ENCODE measurements at regions not wholly inside any gene's neighbourhood (a gene's known extent, or its start where the extent isn't known, plus 50 kb on each side); places are given as distances from the start of the nearest gene placed in this dataset.
"Not testable (repeated sequence)": the region's sequence is repeated elsewhere in the genome, so short reads cannot be mapped to it uniquely, and the experiment has no call there.

DNA sequence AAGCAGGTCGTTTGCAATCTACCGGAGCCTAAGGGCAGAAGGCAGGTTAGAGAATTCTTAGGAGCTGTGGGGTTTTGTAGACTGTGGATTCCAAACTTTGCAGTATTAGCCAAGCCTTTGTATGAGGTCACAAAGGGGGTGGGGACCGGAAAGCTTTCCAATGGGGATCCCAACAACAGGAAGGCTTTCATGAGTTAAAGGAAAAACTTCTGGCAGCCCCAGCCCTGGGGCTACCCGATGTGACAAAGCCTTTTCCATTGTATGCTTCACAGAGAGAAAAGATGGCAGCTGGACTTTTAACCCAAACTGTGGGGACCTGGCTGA, 199.2 kb upstream of the PZP start:
- not testable (repeated sequence) for DNase-seq

GRCh38 chr12:9406564-9407424, 198.6 kb upstream of the PZP start:
- DNase-seq = no peak

DNA sequence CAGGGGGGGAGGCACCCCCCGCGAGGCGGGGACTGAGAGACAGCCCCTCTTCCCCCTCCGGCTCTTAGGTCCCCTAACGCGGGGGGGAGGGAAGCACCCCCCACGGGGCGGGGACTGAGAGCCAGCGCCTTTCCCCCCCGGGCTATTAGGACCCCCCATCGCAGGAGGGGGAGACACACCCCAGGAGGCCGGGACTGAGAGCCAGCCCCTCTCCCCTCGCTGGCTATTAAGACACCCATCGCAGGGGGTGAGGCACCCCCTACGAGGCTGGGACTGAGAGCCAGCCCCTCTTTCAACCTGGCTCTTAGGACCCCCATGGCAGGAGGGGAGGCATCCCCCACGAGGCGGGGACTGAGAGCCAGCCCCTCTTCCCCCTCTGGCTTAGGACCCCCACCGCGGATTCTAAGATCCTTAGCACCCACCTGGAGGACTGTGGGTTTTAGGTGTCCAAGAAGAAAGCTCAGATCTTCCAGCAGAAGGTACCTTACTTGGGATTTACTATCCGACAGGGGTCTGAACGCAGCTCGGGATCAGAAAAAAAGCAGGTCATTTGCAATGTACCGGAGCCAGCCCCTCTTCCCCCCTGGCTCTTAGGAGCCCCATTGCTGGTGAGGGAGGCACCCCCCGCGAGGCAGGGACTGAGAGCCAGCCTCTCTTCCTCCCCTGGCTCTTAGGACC, 197.8 kb upstream of the PZP start:
- DNase-seq = no peak

DNA sequence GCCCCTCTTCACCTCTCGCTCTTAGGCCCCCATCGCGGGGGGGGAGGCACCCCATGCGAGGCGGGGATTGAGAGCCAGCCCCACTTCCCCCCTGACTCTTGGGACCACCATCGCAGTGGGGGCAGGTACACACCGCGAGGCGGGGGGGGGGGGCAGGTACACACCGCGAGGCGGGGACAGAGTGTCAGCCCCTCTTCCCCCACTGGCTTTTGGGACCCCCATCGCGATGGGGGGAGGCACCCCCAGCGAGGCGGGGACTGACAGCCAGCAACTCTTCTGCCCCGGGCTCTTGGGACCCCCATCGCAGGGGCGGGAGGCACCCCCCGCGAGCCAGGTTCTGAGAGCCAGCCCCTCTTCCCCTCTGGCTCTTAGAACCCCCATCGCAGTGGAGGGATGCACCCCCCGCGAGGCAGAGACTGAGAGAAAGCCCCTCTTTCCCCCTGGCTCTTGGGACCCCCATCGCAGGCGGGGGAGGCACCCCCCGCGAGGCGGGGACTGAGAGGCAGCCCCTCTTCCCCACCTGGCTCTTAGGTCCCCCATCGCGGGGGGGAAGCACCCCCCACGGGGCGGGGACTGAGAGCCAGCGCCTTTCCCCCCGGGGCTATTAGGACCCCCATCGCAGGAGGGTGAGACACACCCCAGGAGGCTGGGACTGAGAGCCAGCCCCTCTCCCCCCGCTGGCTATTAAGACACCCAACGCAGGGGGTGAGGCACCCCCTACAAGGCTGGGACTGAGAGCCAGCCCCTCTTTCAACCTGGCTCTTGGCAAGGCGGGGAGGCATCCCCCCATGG, 196.5 kb upstream of the PZP start:
- DNase-seq = no peak

DNA sequence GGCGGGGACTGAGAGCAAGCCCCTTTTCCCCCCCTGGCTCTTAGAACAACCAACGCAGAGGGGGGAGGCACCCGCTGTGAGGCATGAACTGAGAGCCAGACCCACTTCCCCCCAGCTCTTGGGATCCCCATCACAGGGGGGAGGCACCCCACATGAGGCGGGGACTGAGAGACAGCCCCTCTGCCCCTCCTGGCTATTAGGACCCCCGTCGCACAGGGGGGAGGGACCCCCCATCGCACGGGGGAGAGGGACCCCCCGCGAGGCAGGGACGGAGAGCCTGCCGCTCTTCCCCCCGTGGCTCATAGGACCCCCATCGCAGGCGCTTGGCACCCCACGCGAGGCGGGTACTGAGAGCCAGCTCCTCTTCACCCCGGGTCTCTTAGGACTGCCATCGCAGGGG, 195.8 kb upstream of the PZP start:
- DNase-seq = no peak

DNA sequence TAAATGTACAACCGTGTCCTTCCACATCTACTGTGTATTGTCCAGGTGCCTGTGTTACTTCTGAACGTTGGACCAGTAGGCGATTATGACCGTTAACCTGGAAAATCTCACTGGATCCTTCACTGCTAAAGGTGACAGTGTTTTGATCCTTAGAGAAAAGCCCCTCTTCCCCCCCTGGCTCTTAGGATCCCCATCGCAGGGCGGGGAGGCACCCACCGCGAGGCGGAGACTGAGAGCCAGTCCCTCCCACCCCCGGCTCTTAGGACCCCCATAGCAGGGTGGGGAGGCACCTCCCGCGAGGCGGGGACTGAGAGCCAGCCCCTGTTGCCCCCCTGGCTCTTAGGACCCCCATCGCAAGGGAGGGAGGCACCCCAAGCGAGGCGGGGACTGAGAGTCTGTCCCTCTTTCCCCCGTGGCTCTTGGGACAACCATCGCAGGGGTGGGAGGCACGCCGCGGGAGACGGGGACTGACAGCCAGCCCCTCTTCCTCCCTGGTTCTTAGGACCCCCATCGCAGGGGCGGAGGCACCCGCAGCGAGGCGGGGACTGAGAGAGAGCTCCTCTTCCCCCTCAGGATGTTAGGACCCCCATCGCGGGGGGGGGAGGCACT, 194.3 kb upstream of the PZP start:
- DNase-seq = not testable (repeated sequence)

DNA sequence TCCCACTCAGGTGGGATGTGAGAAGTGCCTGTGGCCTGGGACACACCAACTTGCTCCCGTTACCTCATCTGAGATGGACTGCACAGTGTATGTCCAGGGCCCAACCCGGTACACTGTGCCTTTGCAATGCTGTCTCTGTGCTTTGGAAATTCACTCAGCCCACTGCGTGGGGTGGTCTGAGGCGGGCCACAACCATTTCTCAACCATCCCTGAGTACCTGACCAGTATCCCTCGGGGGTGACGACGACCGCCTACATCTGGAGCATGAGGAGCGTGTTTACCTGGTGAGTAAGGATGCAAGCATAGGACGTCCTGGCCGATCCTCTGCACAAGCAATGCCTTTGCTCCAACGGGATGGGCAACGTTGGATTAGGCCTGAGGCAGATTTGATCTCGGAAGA, 188.2 kb upstream of the PZP start:
- not testable (repeated sequence) for DNase-seq

- not testable (repeated sequence) for DNase-seq
Observed at GRCh38 chr12:9395220-9395619, 187.0 kb upstream of the PZP start.

DNA sequence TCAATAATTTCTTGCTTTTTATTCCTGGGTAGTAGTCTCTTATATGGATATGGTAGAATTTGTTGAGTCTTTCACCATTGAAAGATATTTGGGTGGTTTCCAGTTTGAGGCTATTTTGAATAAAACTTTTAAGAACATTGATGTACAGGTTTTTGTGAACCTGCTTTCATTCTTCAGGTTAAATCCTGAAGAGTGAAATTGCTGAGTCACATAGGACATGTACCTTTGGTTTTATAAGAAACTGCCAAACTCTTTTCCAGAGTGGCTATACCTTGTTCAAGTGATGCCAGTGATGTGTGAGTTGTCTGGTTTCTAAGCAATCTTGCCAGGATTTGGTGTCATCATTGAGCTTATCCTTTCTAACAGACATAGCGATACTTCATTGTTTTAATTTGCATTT, 184.6 kb upstream of the PZP start:
- DNase-seq = no peak

- no peak for DNase-seq
Observed at GRCh38 chr12:9391815-9392214, 183.6 kb upstream of the PZP start.

DNA sequence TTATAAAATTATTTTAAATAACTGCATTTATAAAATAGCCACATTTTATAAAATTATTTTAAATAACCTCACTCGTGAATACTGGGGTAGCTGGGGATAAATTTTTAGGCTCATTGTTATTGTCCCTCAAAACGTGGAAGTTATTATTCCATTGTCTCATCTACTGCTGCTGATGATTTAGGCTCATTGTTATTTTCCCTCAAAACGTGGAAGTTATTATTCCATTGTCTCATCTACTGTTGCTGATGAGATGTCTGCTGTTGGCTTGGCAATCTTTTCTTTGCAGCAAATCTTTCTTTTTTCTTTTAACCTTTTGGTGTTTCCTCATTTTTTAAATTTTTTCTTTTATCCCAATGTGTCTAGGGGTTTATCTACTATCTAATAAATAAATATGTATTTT, 182.6 kb upstream of the PZP start:
- no peak for DNase-seq

- no peak for DNase-seq
Observed at GRCh38 chr12:9389796-9390195, 181.6 kb upstream of the PZP start.

GRCh38 chr12:9388379-9388778, 180.2 kb upstream of the PZP start:
- no peak for DNase-seq

GRCh38 chr12:9387450-9387849, 179.3 kb upstream of the PZP start:
- DNase-seq = no peak

DNA sequence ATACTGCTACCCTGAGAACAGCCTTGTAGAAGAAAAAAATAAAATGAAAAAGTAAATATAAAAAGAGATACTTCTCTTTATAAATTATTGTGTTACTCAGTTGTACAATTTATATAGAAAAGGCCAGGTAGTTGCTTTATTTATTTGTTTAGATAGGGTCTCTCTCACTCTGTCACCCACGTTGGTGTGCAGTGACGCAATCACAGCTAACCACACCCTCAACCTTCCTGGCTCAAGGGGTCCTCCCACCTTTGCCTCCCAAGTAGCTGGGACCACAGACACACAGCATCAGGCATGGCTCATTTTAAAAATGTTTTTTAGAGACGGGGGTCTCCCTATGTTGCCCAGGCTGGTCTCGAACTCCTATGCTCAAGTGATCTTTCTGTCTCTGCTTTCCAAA, 175.4 kb upstream of the PZP start:
- no peak for DNase-seq

DNA sequence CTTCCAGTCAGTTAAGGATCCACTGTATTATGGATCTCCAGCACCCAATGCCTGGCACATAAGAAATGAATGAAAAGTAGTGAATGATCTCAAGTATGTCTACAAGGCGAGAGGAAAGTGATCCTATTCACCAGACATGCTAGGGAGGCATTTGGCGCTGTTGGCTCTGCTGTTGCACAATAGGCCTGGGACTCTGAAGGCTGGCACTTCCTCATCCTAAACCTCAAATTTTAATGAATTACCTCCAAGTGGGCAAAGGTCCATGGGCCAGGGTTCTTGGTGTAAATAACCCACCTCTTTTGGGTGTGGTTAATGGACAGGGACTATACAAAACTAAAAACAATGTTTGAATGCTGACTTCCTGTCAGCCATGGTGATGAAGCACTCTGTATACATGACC, 173.4 kb upstream of the PZP start:
- DNase-seq = no peak

GRCh38 chr12:9380650-9381049, 172.5 kb upstream of the PZP start:
- no peak for DNase-seq

GRCh38 chr12:9379023-9379742, 171.0 kb upstream of the PZP start:
- no peak for DNase-seq

- DNase-seq = no peak
Observed at GRCh38 chr12:9378430-9378835, 170.2 kb upstream of the PZP start.

- no peak for DNase-seq
Observed at GRCh38 chr12:9372202-9372601, 164.0 kb upstream of the PZP start.

DNA sequence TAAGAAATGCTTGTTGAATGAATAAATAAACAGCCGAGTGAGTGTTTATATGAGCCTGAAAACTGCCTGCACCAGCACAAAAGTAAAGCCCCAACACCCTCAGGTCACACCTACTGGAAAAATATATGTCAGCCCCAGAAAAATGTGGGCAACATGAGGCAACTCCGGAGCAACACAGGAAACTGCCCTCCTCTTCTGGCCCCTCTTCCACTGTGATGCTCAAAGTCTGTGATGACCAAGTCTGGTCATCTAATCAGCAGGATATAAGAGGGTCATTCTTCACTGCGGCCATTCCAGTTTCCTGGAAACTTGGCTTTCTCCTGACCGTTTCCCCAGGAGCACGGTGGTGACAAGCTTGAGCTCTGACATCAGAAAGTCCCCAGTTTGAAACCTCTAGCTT, 159.6 kb upstream of the PZP start:
- no peak for DNase-seq

- DNase-seq = no peak
Observed at GRCh38 chr12:9367201-9367600, 159.0 kb upstream of the PZP start.

GRCh38 chr12:9365296-9365695, 157.1 kb upstream of the PZP start:
- no peak for DNase-seq
